Fibroblast of pulmonary artery (primary cell): ENCODE measurements at regions not wholly inside any gene's neighbourhood (a gene's known extent, or its start where the extent isn't known, plus 50 kb on each side); places are given as distances from the start of the nearest gene placed in this dataset.

ENCODE experiments used
- DNase-seq: peaks from one replicate; pipeline ENCODE4 v3.0.0-alpha.2; 2010; ENCODE audit warnings: low read depth
- H3K4me3 ChIP-seq: replicated peaks from 2 replicates; pipeline ENCODE4 v1.5.1; 2011; ENCODE audit warnings: low read depth, mild to moderate bottlenecking, control low read depth, low read length, moderate library complexity
- TF ChIP-seq, protein P1 (sequence below): IDR thresholded peaks from 2 replicates; pipeline ENCODE4 v1.5.1; 2011; ENCODE audit warnings: mild to moderate bottlenecking, control low read depth, low read length, inconsistent platforms; ENCODE audit errors: missing control alignments

DNA sequence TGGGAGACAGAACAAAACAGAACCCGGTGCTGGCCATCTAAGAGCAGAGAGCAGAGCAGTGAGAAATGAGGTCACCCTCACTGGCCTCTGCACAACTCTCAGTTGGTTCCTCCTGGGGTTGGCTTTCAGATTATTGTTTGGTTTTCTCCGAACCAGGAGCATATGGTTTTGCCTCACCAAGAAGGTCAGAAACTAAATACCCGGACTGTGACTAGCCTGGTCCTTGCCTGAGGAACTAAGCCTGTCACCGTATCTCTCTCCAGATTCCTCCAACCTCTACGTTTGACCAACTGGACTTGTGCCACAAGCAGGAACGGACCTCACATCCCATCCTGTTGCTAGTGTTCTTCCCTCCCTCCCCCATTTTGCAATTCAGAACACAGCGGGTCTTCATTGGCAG is 450.4 kb upstream of the JARID2 start:
- no peak for DNase-seq
- TF ChIP-seq, protein P1, sequence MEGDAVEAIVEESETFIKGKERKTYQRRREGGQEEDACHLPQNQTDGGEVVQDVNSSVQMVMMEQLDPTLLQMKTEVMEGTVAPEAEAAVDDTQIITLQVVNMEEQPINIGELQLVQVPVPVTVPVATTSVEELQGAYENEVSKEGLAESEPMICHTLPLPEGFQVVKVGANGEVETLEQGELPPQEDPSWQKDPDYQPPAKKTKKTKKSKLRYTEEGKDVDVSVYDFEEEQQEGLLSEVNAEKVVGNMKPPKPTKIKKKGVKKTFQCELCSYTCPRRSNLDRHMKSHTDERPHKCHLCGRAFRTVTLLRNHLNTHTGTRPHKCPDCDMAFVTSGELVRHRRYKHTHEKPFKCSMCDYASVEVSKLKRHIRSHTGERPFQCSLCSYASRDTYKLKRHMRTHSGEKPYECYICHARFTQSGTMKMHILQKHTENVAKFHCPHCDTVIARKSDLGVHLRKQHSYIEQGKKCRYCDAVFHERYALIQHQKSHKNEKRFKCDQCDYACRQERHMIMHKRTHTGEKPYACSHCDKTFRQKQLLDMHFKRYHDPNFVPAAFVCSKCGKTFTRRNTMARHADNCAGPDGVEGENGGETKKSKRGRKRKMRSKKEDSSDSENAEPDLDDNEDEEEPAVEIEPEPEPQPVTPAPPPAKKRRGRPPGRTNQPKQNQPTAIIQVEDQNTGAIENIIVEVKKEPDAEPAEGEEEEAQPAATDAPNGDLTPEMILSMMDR, result no peak
- no peak overlapping the region for H3K4me3 ChIP-seq

DNA sequence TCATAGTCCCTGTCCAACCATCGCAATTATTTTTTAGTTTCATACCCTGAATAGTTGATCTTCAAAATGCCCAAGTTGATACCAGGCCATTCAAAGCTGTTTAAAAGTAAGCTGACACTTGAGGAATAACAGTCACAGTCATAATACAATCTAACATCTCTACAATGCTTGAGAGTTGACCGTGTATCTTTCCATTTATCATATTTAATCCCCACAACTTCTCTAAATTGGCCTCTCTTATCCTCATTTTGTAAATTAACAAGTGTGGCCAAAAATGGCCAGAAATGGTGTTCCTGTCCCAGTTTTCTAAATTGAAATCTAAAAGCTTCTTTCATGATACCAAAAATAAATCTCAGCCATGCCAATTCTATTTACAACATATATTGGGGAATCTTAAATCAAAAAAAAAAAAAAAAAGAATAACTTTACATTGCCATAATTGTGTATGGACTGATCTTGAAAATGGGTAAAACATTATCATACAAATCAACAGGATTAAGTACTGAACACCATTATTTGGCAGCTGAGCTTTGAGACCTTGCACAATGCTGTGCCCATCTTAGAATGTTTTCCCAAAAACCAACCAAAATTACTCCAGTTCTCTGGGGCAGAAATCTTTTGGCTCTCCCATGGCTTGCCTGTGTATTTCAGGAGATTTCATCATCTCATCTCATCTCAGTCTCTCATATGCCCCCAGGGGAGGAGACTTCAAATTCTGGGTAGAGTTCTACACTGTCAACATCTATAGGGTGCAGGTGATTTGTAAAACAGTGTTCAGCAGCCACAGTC is 448.7 kb upstream of the JARID2 start:
- DNase-seq, result peak; percentile 18
- no peak overlapping the region for H3K4me3 ChIP-seq
- TF ChIP-seq, protein P1, result no peak

DNA sequence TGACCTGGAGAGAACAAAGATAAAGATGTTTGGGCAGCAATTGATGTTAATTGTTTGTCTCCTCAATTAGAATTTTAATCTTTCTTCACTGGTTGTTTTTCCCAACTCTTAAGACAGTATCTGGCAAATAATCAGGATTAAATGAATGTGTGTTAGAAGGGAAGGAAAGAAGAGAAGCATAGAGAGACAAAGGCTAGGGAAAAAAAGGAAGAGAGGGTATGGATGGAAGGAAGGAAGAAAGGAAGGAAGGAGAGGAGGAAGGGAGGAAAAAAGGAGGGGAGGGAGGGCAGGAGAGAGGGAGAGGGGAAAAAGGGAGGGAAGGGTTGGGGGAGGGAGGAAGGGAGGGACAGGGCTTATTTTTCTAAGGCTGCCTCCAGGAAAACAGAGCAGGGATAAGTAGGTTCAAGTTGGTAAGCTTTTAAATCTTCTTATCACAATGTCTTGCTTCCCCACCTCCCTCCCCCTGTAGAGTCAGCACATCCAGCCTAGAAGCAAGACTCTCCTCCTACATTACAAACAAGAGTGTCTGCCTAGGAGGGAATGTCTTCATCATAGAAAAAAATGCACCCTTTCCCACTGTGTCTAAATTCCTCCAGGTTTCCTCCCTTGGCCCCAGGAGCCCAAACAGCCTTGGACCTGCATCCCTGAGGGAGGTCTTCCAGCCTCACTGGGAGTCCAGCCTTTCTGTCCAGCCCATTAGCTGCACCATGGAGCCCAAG is 447.8 kb upstream of the JARID2 start:
- no peak overlapping the region for H3K4me3 ChIP-seq
- no peak for DNase-seq
- TF ChIP-seq, protein P1, result no peak

DNA sequence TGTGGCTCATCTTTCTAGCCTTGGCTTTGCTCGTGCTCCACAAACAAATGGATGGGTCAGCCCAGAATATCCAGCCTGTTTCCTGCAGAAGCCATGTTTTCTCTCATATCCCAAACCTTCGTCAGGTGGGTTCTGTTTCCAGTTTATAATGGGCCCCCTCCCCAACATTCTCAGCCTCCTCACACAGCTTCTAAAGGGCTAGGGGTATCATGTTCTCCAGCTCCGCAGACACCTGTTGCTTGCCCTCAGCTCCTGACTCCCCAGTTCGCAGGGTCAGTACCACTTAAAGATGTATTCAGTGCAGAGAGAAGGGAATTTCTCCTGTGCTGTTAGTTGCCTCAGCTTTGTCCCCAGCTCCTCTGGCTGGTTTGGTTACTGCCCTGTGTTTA is 447.3 kb upstream of the JARID2 start:
- no peak for DNase-seq
- no peak overlapping the region for H3K4me3 ChIP-seq
- TF ChIP-seq, protein P1, result no peak

DNA sequence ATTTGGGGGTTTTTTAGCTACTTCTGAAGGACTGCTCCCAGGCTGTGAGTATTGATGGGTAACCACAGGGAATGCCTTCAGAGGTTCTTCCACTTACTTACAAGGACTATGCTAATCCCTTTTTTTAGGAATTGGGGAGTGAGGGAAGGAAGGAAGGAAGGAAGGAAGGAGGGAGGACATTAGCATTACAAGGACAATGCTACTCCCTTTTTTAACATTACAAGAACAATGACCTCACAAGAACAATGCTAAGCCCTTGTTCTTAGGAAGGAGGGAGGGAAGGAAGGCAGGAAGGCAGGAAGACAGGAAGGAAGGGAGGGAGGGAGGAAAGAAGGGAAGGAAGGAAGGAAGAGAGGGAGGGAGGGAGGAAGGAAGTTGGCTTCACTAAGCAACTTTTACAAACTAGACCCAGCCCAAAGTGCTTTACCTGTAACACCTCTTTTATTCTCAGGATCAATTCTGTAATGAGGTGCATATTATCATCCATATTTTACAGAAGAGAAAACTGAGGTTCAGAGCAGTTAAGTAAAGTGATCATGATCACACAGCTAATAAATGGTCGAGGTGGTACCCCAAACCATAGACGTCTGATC is 446.8 kb upstream of the JARID2 start:
- no peak overlapping the region for H3K4me3 ChIP-seq
- TF ChIP-seq, protein P1, result no peak
- DNase-seq, result no peak

DNA sequence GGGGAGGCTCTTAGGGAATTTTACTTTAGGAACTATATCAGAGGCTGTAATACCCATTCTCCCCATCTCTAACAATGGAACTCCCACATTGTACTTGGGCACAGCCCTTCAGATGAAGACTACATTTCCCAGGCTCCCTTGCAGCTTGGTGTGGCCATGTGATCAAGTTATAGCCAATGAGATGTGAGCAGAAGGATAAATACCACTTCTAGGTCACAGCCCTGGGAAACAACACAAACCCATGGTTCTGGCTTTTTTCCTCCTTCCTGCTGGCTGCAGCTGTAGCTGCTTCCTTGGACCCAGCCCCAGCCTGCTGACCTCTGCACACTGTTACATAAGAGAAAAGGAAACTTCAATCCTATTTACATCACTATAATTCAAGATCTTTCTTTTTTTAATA is 445.9 kb upstream of the JARID2 start:
- no peak overlapping the region for H3K4me3 ChIP-seq
- TF ChIP-seq, protein P1, result no peak
- peak; percentile 93 for DNase-seq
